Adipocyte (in vitro differentiated cells): ENCODE measurements at regions not wholly inside any gene's neighbourhood (a gene's known extent, or its start where the extent isn't known, plus 50 kb on each side); places are given as distances from the start of the nearest gene placed in this dataset.

Source experiments
- DNase-seq: peaks from one replicate; pipeline ENCODE4 v3.0.0-alpha.2; 2015; ENCODE audit warnings: low read depth
- H3K27me3 ChIP-seq: replicated peaks from 2 replicates; pipeline ENCODE4 v1.7.0; 2013; ENCODE audit warnings: mild to moderate bottlenecking, low read length, moderate library complexity; ENCODE audit not compliant: control insufficient read depth, insufficient read depth
- H3K36me3 ChIP-seq: 2 replicates; pipeline ENCODE4 v1.7.0; 2013; ENCODE audit warnings: low read length, mild to moderate bottlenecking, moderate library complexity; ENCODE audit not compliant: control insufficient read depth, insufficient read depth, severe bottlenecking
- H3K4me1 ChIP-seq: 2 replicates; pipeline ENCODE4 v1.7.0; 2013; ENCODE audit warnings: mild to moderate bottlenecking, low read length, moderate library complexity; ENCODE audit not compliant: control insufficient read depth, insufficient read depth
- H3K4me3 ChIP-seq: 2 replicates; pipeline ENCODE4 v1.7.0; 2013; ENCODE audit warnings: mild to moderate bottlenecking, low read length, moderate library complexity
- H3K9ac ChIP-seq: 2 replicates; pipeline ENCODE4 v1.7.0; 2013; ENCODE audit warnings: mild to moderate bottlenecking, low read length, moderate library complexity
- H3K9me3 ChIP-seq: 2 replicates; pipeline ENCODE4 v1.7.0; 2013; ENCODE audit warnings: mild to moderate bottlenecking, low read length, moderate library complexity; ENCODE audit not compliant: control insufficient read depth

- no peaks in the 10 kb centered on the region for H3K36me3 ChIP-seq
- H3K27me3 ChIP-seq: no peaks in the 10 kb centered on the region
- DNase-seq: no peak
- no peak overlapping the region for H3K4me3 ChIP-seq
- no peak overlapping the region for H3K9ac ChIP-seq
- no peaks in the 10 kb centered on the region for H3K4me1 ChIP-seq
- no peaks in the 10 kb centered on the region for H3K9me3 ChIP-seq
Observed at GRCh38 chr1:5311147-5311546, 656.7 kb downstream of the AJAP1 start.

- Histone ChIP-seq H3K9ac (no peak overlapping the region), H3K36me3 (no peaks in the 10 kb centered on the region), H3K9me3 (no peaks in the 10 kb centered on the region), H3K4me3 (no peak overlapping the region), H3K4me1 (no peaks in the 10 kb centered on the region), H3K27me3 (no peaks in the 10 kb centered on the region)
- DNase-seq: no peak
Observed at GRCh38 chr1:5308249-5308648, 653.8 kb downstream of the AJAP1 start.

- H3K4me1 ChIP-seq: no peaks in the 10 kb centered on the region
- no peaks in the 10 kb centered on the region for H3K27me3 ChIP-seq
- H3K9me3 ChIP-seq: no peaks in the 10 kb centered on the region
- no peak overlapping the region for H3K9ac ChIP-seq
- no peak for DNase-seq
- no peak overlapping the region for H3K4me3 ChIP-seq
- H3K36me3 ChIP-seq: no peaks in the 10 kb centered on the region
Observed at GRCh38 chr1:5304702-5305101, 650.3 kb downstream of the AJAP1 start.

- H3K4me1 ChIP-seq: no peaks in the 10 kb centered on the region
- H3K27me3 ChIP-seq: no peaks in the 10 kb centered on the region
- H3K9ac ChIP-seq: no peak overlapping the region
- no peaks in the 10 kb centered on the region for H3K9me3 ChIP-seq
- H3K4me3 ChIP-seq: no peak overlapping the region
- H3K36me3 ChIP-seq: no peaks in the 10 kb centered on the region
- no peak for DNase-seq
Observed at GRCh38 chr1:5298376-5298775, 644.0 kb downstream of the AJAP1 start.

GRCh38 chr1:5297886-5298239, 643.5 kb downstream of the AJAP1 start:
- Histone ChIP-seq H3K4me3 (no peak overlapping the region), H3K9ac (no peak overlapping the region)

GRCh38 chr1:5297180-5297885, 642.9 kb downstream of the AJAP1 start:
- no peak overlapping the region for H3K4me3 ChIP-seq
- no peak for DNase-seq
- no peaks in the 10 kb centered on the region for H3K27me3 ChIP-seq
- H3K9ac ChIP-seq: no peak overlapping the region
- H3K9me3 ChIP-seq: no peaks in the 10 kb centered on the region
- no peaks in the 10 kb centered on the region for H3K36me3 ChIP-seq
- no peaks in the 10 kb centered on the region for H3K4me1 ChIP-seq

More at GRCh38 chr1:5297886-5298239, 643.5 kb downstream of the AJAP1 start:
- DNase-seq: no peak
- no peaks in the 10 kb centered on the region for H3K4me1 ChIP-seq
- H3K36me3 ChIP-seq: no peaks in the 10 kb centered on the region
- H3K27me3 ChIP-seq: no peaks in the 10 kb centered on the region
- H3K9me3 ChIP-seq: no peaks in the 10 kb centered on the region

GRCh38 chr1:5296557-5297179, 642.3 kb downstream of the AJAP1 start:
- Histone ChIP-seq H3K4me3 (no peak overlapping the region), H3K27me3 (no peaks in the 10 kb centered on the region), H3K9me3 (no peaks in the 10 kb centered on the region), H3K9ac (no peak overlapping the region), H3K36me3 (no peaks in the 10 kb centered on the region), H3K4me1 (no peaks in the 10 kb centered on the region)
- no peak for DNase-seq

- no peak for DNase-seq
- Histone ChIP-seq H3K4me1 (no peaks in the 10 kb centered on the region), H3K36me3 (no peaks in the 10 kb centered on the region), H3K9me3 (no peaks in the 10 kb centered on the region), H3K9ac (no peak overlapping the region), H3K4me3 (no peak overlapping the region), H3K27me3 (no peaks in the 10 kb centered on the region)
Observed at GRCh38 chr1:5296095-5296494, 641.7 kb downstream of the AJAP1 start.

GRCh38 chr1:5291889-5292288, 637.5 kb downstream of the AJAP1 start:
- Histone ChIP-seq H3K4me1 (no peaks in the 10 kb centered on the region), H3K9ac (no peak overlapping the region), H3K9me3 (no peaks in the 10 kb centered on the region), H3K4me3 (no peak overlapping the region), H3K27me3 (no peaks in the 10 kb centered on the region), H3K36me3 (no peaks in the 10 kb centered on the region)
- no peak for DNase-seq

GRCh38 chr1:5287178-5288150, 633.1 kb downstream of the AJAP1 start:
- Histone ChIP-seq H3K9me3 (peaks cover 15% of the 10 kb centered on the region), H3K36me3 (no peaks in the 10 kb centered on the region), H3K4me3 (no peak overlapping the region), H3K27me3 (no peaks in the 10 kb centered on the region), H3K9ac (no peak overlapping the region), H3K4me1 (no peaks in the 10 kb centered on the region)
- DNase-seq: no peak

- Histone ChIP-seq H3K27me3 (no peaks in the 10 kb centered on the region), H3K9ac (no peak overlapping the region), H3K4me1 (no peaks in the 10 kb centered on the region), H3K36me3 (no peaks in the 10 kb centered on the region), H3K4me3 (no peak overlapping the region), H3K9me3 (peaks cover 15% of the 10 kb centered on the region)
- DNase-seq: no peak
Observed at GRCh38 chr1:5286244-5286643, 631.8 kb downstream of the AJAP1 start.
